ENCODE measurements at regions not wholly inside any gene's neighbourhood (a gene's known extent, or its start where the extent isn't known, plus 50 kb on each side); places are given as distances from the start of the nearest gene placed in this dataset.

DNA sequence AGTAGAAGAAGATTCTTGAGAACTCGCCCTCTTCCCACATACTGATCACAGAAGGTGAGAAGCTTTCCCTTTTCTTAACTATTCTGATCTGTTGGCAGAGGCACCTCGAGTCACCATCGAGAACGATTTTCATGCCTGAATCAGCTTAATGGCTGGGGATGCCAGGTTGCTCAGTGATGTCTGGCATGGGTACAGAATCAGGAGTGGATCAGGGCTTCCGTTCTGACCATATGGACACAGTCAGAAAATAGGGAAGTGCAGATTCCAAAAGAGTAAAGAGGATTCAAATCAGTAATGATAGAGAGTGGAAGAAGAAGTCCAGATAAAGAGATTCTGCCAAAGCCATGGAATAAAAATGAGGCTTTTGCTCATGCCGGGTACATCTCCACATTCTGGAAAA lies 52.0 kb upstream of the GRB10 start:
- no peaks in the 10 kb centered on the region for H3K36me3 Mint-ChIP-seq
- H3K4me1 Mint-ChIP-seq, result no peaks in the 10 kb centered on the region
- H3K9me3 Mint-ChIP-seq, result no peaks in the 10 kb centered on the region
- DNase-seq, result no peak
- H3K4me3 Mint-ChIP-seq, result no peak overlapping the region
- H3K27me3 Mint-ChIP-seq, result peaks cover 3 to 12% of the 10 kb centered on the region in 2 donors
- no peak for ATAC-seq (replicated peaks)
- H3K27ac Mint-ChIP-seq, result no peak overlapping the region

DNA sequence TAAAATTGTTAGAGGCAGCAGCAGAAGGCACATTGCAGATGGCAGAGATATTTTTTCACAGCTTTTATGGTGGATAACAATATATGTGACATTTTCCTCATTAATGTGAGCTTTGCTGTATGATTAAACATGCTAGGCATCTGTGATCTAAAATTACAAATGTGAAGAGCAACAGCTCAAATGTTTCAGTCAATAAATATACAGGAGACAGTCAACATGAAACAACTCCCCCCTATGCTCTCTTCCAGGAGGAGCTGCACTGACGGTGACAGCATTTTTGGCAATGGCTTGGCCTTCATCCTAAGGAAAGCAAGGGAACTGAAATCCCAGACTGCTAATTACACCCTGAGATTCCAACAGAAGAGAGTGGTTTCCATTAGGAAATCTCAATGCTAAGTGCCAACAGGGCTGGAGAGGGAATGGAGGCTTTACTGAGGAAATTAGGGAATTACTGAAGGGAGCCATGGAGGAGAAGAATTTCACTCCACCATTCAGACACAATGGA lies 51.4 kb upstream of the GRB10 start:
- H3K9me3 Mint-ChIP-seq, result no peaks in the 10 kb centered on the region
- DNase-seq, result no peak
- H3K36me3 Mint-ChIP-seq, result no peaks in the 10 kb centered on the region
- ATAC-seq (replicated peaks), result no peak
- no peaks in the 10 kb centered on the region for H3K4me1 Mint-ChIP-seq
- H3K27me3 Mint-ChIP-seq, result peaks cover 3 to 9% of the 10 kb centered on the region in 2 donors
- H3K4me3 Mint-ChIP-seq, result no peak overlapping the region
- H3K27ac Mint-ChIP-seq, result no peak overlapping the region

DNA sequence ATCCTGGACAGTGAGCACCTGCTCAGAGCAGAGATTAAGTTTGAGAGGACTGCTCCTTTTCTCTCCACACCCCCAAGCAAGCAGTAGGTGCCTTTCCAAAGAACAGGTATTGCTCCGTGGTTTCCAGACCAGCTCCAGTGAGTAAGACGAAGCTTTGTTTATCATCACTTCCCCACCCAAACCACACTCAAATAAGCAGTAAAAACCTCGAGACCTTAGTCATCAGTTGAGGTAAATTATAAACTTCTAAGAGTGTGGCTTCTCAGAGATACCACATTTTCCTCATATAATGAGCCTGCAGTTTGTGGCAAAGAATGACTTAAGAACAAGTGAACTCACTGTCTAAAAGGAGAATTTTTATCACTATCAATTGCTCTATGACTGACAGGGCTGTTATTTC lies 50.0 kb upstream of the GRB10 start:
- ATAC-seq (replicated peaks) (no peak), DNase-seq (no peak)
- Mint-ChIP-seq H3K4me3 (no peak overlapping the region), H3K27me3 (peaks cover 3 to 6% of the 10 kb centered on the region in 2 donors), H3K27ac (no peak overlapping the region), H3K9me3 (no peaks in the 10 kb centered on the region), H3K4me1 (no peaks in the 10 kb centered on the region), H3K36me3 (no peaks in the 10 kb centered on the region)

Measured in stimulated activated naive B cell treated with anti-CD40 and anti-IgM and Interleukin-4, amounts not matched to agents 10 μg/mL and 1 μg/mL and 100 μg/mL, for 72 hours (primary cell).